RCC 7860 (cell line): ENCODE measurements at regions not wholly inside any gene's neighbourhood (a gene's known extent, or its start where the extent isn't known, plus 50 kb on each side); places are given as distances from the start of the nearest gene placed in this dataset.

ENCODE experiments used
- DNase-seq: peaks from one replicate; pipeline ENCODE4 v3.0.0-alpha.2; 2015; ENCODE audit warnings: low spot score
- FAIRE-seq: peaks from 2 replicates; lab custom pipeline; 2012; peaks lifted over from hg19 to GRCh38; lab: Jason Lieb, UNC

GRCh38 chr2:43109261-43109743, 117.1 kb downstream of the ZFP36L2 start:
- FAIRE-seq (no peak), DNase-seq (no peak)

GRCh38 chr2:43107679-43108078, 118.7 kb downstream of the ZFP36L2 start:
- FAIRE-seq = no peak
- DNase-seq = no peak

- no peak for FAIRE-seq
These were observed 119.6 kb downstream of the ZFP36L2 start for GRCh38 chr2:43106559-43107527.

GRCh38 chr2:43105586-43106558, 120.5 kb downstream of the ZFP36L2 start:
- no peak for DNase-seq
- no peak for FAIRE-seq

More at GRCh38 chr2:43106559-43107527, 119.6 kb downstream of the ZFP36L2 start:
- no peak for DNase-seq

- no peak for FAIRE-seq
- DNase-seq = no peak
These were observed 121.6 kb downstream of the ZFP36L2 start for GRCh38 chr2:43104763-43105162.

GRCh38 chr2:43104106-43104505, 122.3 kb downstream of the ZFP36L2 start:
- DNase-seq = no peak
- no peak for FAIRE-seq

- no peak for DNase-seq
- FAIRE-seq = no peak
These were observed 123.4 kb downstream of the ZFP36L2 start for GRCh38 chr2:43103093-43103404.

GRCh38 chr2:43102366-43103092, 123.9 kb downstream of the ZFP36L2 start:
- no peak for FAIRE-seq

GRCh38 chr2:43101751-43102150, 124.7 kb downstream of the ZFP36L2 start:
- FAIRE-seq (no peak), DNase-seq (no peak)

More at GRCh38 chr2:43102366-43103092, 123.9 kb downstream of the ZFP36L2 start:
- no peak for DNase-seq

GRCh38 chr2:43100883-43101662, 125.3 kb downstream of the ZFP36L2 start:
- DNase-seq (no peak), FAIRE-seq (no peak)

- FAIRE-seq = no peak
- no peak for DNase-seq
These were observed 126.0 kb downstream of the ZFP36L2 start for GRCh38 chr2:43100362-43100882.

- DNase-seq = no peak
- no peak for FAIRE-seq
These were observed 126.6 kb downstream of the ZFP36L2 start for GRCh38 chr2:43099797-43100196.

GRCh38 chr2:43098539-43098938, 127.9 kb downstream of the ZFP36L2 start:
- DNase-seq (no peak), FAIRE-seq (no peak)

- FAIRE-seq (no peak), DNase-seq (no peak)
These were observed 128.6 kb downstream of the ZFP36L2 start for GRCh38 chr2:43097644-43098408.

GRCh38 chr2:43095533-43096295, 130.7 kb downstream of the ZFP36L2 start:
- no peak for FAIRE-seq
- no peak for DNase-seq

- FAIRE-seq (no peak), DNase-seq (no peak)
These were observed 133.8 kb downstream of the ZFP36L2 start for GRCh38 chr2:43092520-43093179.

GRCh38 chr2:43090317-43090716, 136.1 kb downstream of the ZFP36L2 start:
- FAIRE-seq (no peak), DNase-seq (no peak)
